Nephron (organoid): ENCODE measurements at regions not wholly inside any gene's neighbourhood (a gene's known extent, or its start where the extent isn't known, plus 50 kb on each side); places are given as distances from the start of the nearest gene placed in this dataset.
"Not testable (repeated sequence)": the region's sequence is repeated elsewhere in the genome, so short reads cannot be mapped to it uniquely, and the experiment has no call there.

ENCODE experiments used
- H3K27ac Mint-ChIP-seq, 3 experiments: 2 replicates each; pipeline ENCODE4 v1.8.0; 2020; ENCODE audit warnings: mixed read lengths in 3 of 3, mild to moderate bottlenecking in 2 of 3, moderate library complexity in 1 of 3
- H3K27me3 Mint-ChIP-seq: 2 replicates; pipeline ENCODE4 v1.8.0; 2021; ENCODE audit warnings: low read depth, mild to moderate bottlenecking, moderate library complexity, mixed read lengths
- H3K36me3 Mint-ChIP-seq: 2 replicates; pipeline ENCODE4 v1.8.0; 2020; ENCODE audit warnings: low read depth, mixed read lengths
- H3K4me1 Mint-ChIP-seq: 2 replicates; pipeline ENCODE4 v1.8.0; 2020; ENCODE audit warnings: mixed read lengths
- H3K4me3 Mint-ChIP-seq, 3 experiments: 2 replicates each; pipeline ENCODE4 v1.8.0; 2020; ENCODE audit warnings: mild to moderate bottlenecking in 3 of 3, mixed read lengths in 3 of 3, moderate library complexity in 2 of 3
- H3K9me3 Mint-ChIP-seq: 2 replicates; pipeline ENCODE4 v1.8.0; 2020; ENCODE audit warnings: mixed read lengths
- CTCF ChIP-seq, 3 experiments: fragments of 200-600 bp; sonication (generic); IDR thresholded peaks; one replicate each; pipeline ENCODE4 v1.5.0; 2021; ENCODE audit warnings: antibody characterized with exemption in 3 of 3; ENCODE audit not compliant: unreplicated experiment in 3 of 3

- Mint-ChIP-seq H3K4me3 (no peak overlapping the region), H3K27me3 (no peaks in the 10 kb centered on the region), H3K4me1 (no peaks in the 10 kb centered on the region), H3K36me3 (no peaks in the 10 kb centered on the region), H3K27ac (no peak overlapping the region), H3K9me3 (peaks cover 29% of the 10 kb centered on the region)
- no peak for TF ChIP-seq CTCF (IDR thresholded peaks at IDR 0.05; ENCODE audit: unreplicated experiment in 3 of 3)
Measured at GRCh38 chr12:33926095-33926494, 96.2 kb upstream of the ALG10 start.

DNA sequence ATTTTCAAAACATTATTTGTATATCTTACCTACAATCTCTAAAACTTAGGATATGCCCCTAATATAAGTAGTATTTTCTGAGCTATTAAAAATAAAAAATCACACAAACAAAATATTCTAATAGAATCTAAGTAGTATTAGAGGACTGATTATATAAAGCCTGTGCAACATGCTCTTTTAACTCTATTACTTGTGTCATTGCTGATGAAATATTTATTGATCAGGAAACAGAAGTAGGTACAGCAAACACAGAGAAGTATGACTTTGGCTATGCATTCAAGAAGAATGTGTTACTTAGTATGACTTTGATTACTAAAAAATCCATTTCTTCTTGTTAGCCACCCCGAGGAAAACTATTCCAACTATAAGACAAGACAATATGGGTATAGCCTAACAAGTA, 84.6 kb upstream of the ALG10 start:
- peaks cover 12% of the 10 kb centered on the region for H3K9me3 Mint-ChIP-seq
- H3K4me1 Mint-ChIP-seq, H3K27me3 Mint-ChIP-seq, H3K27ac Mint-ChIP-seq, H3K4me3 Mint-ChIP-seq, H3K36me3 Mint-ChIP-seq: not testable (repeated sequence)

DNA sequence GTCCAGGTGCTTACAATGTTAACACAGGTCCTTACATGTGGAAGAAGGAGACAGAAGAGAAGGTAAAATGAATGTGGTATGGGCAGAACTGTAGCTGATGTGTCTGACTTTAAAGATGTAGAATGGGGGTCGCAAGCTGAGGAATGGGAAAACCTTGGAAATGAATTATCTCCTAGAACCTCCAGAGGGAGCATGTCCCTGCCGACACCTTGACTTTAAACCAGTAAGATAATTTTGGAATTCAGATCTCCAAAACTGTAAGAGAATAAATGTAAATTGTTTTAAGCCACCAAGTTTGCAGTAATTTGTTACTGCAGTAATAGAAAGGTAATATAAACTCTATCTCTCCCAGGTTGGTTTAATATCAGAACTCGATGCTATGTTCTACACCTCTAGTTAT, 80.1 kb upstream of the ALG10 start:
- Mint-ChIP-seq H3K9me3 (peaks cover 3% of the 10 kb centered on the region), H3K27me3 (no peaks in the 10 kb centered on the region), H3K4me3 (no peak overlapping the region), H3K4me1 (no peaks in the 10 kb centered on the region), H3K36me3 (no peaks in the 10 kb centered on the region), H3K27ac (no peak overlapping the region)
- no peak for TF ChIP-seq CTCF (IDR thresholded peaks at IDR 0.05; ENCODE audit: unreplicated experiment in 3 of 3)

- Mint-ChIP-seq H3K9me3 (peaks cover 14% of the 10 kb centered on the region), H3K36me3 (no peaks in the 10 kb centered on the region), H3K27me3 (no peaks in the 10 kb centered on the region), H3K27ac (no peak overlapping the region), H3K4me3 (no peak overlapping the region), H3K4me1 (no peaks in the 10 kb centered on the region)
- TF ChIP-seq CTCF (IDR thresholded peaks at IDR 0.05; ENCODE audit: unreplicated experiment in 3 of 3): no peak
Measured at GRCh38 chr12:33944703-33945437, 77.4 kb upstream of the ALG10 start.

DNA sequence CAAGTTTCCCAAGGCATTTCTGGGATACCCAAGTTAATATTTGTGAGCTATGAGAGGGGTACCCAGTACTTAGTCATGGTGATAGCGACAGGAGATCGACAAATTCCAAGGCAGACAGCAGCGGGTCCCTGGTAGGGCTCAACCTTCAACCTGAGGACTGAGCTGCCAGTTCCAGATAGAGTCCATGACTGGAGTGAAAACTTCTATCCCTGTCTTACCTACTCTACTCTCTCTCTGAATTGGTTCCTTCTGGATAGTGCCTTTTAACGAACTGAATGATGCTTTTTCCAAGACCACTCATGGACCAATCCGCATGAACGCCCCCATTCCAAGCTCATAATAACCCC, 76.9 kb upstream of the ALG10 start:
- Mint-ChIP-seq H3K36me3 (no peaks in the 10 kb centered on the region), H3K27me3 (no peaks in the 10 kb centered on the region), H3K4me1 (no peaks in the 10 kb centered on the region), H3K4me3 (no peak overlapping the region), H3K9me3 (peaks cover 18% of the 10 kb centered on the region), H3K27ac (no peak overlapping the region)
- no peak for TF ChIP-seq CTCF (IDR thresholded peaks at IDR 0.05; ENCODE audit: unreplicated experiment in 3 of 3)

DNA sequence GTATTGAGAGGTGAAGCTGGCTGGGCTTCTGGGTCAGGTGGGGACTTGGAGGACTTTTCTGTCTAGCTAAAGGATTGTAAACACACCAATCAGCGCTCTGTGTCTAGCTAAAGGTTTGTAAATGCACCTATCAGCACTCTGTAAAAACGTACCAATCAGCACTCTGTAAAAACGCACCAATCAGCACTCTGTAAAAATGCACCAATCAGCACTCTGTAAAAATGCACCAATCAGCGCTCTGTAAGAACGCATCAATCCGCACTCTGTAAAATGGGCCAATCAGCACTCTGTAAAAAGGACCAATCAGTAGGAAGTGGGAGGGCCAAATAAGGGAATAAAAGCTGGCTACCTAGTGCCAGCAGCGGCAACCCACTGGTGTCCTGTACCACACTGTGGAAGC, 56.1 kb upstream of the ALG10 start:
- H3K36me3 Mint-ChIP-seq, H3K27me3 Mint-ChIP-seq, H3K27ac Mint-ChIP-seq, H3K4me1 Mint-ChIP-seq, H3K4me3 Mint-ChIP-seq, H3K9me3 Mint-ChIP-seq: not testable (repeated sequence)

DNA sequence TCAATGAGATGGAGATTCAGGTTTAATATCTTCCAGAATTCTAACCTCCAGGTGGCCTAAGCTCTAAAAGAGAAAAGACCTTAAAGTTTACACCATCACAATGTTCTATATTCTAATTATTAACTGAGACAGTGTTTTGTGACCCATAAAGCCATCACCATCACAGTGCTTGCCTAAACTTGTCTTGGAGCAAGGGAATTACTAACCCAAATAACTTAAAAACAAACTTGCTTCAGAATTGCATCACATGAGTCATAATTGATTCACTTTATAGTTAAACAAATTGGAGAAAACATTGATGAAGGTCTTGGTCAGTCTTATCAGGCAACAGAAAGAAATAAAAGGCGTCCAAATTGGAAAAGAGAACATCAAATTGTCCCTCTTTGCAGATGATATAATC, 54.5 kb upstream of the ALG10 start:
- Mint-ChIP-seq H3K4me3 (no peak overlapping the region), H3K27ac (no peak overlapping the region), H3K36me3 (no peaks in the 10 kb centered on the region), H3K27me3 (no peaks in the 10 kb centered on the region), H3K9me3 (no peaks in the 10 kb centered on the region), H3K4me1 (no peaks in the 10 kb centered on the region)
- TF ChIP-seq CTCF (IDR thresholded peaks at IDR 0.05; ENCODE audit: unreplicated experiment in 3 of 3): no peak
